GM12873 (cell line): ENCODE measurements at regions not wholly inside any gene's neighbourhood (a gene's known extent, or its start where the extent isn't known, plus 50 kb on each side); places are given as distances from the start of the nearest gene placed in this dataset.

Source experiments
- CTCF ChIP-seq: IDR thresholded peaks from 2 replicates; pipeline ENCODE4 v1.5.1; 2012; ENCODE audit warnings: low read depth, mild to moderate bottlenecking, moderate library complexity, low read length, control low read depth; ENCODE audit not compliant: insufficient read depth; ENCODE audit errors: missing control alignments

DNA sequence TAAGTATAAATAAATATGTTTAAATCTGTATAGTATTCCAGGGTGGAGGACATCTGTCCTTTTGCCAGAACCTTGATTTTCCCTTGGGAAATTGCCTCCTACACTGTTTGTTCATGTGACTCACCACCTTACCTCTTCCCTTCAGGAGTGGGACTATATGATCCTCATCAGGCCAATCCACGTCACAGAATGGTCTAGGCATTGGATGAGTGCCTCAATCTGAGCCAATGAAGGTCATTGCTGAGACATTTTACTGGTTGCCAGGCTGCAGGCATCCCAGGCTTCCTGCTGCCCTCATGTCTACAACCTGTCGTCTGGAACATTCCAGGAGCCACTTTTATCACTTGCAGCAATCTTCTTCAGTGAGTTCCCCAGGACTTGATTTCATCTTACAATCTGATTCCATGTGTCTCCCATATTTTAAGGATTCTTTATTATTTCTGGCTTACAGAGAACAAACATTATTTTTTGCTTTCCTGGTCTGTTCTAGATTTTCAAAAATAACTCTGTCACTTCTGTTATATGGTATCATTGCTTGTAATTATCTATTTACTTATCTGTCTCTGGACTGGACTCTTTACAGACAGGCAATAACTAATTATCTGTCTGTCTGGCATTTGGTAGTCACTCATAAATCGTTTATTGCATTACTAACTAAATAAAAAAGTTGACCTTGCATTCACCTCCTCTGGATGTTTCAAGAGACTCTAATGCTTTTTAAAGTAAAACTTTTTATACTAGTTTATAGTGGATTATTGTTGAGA, 107.3 kb upstream of the APC start:
- no peak for TF ChIP-seq CTCF

GRCh38 chr5:112634166-112634565, 103.5 kb upstream of the APC start:
- TF ChIP-seq CTCF = no peak

DNA sequence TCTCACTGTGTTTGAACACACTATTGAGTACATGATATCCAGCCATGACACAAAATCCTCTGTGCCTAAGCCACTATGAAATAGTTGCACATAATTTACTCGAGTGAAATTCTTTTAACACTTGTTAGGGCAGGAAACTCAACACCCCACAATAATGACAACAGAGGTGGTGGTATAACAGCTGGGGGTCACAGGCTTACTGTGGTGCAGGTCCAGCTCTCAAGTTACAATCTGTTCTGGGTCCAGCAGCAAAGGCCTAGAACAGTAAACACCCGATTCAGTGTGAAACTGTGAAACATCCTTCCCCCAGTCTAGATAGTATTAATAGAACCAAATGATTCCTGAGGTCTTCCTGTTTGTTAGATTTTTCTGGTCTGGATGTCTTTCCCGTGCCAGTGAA, 102.9 kb upstream of the APC start:
- no peak for TF ChIP-seq CTCF

DNA sequence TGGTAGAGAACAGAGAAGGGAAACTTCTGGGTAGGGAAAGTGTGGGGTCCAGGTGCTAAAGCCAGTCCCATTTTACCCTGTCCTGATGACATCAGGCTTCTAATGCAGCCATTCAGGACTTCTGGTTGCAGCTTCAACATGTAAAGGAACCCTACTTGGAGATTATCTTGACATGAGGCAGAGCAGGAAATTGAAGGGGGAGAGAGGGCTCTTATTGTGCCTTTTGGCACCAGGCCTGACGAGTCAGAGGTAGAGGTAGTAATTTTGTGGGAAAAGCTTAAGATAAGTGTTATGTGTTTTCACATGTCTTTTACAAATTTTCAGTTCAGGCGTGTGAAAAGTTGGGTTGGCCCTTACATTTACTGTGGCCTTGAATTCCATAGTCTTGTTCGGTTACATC, 102.4 kb upstream of the APC start:
- TF ChIP-seq CTCF = no peak

DNA sequence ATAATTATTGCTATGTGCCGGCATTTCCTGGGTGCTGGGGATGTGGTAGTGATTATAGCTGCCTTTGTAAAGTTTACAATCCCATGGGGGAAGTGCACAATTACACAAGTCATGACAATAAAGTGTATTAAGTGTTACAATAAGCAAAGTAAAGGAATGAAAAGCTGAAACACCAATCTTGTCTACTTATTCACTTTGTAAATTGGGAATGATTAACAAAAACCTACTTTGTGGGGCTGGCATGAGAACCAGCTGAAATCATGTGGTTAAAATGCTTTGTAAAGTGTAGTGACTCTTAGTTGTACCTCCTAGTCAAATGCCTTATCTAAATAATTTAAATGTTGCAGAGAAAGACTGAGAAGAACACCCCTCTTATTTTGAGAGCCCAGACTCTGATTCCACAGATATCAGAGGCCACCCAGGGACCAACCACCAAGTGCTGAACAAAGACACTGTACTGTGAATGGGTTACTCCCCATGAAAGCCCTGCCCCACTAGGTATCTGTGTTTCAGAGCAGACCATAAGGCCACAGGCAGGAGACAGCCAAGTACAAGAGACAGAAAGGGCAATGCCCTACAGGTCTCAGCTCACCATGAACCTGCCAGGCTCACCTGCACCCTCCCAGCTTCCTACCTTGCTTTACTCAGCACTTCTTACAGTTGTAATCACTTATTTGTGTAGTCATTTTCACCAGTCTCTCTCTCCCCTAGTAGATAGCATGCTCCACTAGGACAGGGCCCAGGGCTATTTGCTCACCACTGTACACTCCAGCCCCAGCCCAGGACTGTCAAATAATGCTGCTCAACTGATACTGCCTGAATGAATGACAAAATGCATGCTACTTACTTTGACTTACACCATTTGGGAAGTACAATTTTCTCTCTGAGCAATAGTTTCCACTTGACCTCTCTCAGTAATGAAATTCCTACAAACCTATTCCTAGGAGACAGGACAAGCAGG, 101.6 kb upstream of the APC start:
- TF ChIP-seq CTCF = no peak

DNA sequence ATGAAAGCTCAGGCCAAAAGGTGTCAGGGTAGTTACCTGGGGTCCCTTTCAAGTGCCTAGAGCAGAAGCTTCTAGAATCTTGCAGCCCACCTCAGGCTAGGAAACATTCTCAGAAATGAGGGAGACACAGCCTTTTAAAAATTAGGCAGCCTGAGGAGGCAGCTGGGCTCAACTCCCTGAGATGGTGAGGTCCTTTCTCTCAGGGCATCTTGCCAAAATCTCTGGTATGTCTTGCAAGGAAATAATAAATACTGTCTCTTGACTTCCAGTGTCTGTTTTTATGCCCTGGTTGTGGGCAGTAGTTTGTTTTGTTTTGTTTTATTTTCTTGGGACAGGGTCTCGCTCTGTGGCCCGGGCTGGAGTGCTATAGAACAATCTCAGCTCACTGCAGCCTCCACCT, 100.9 kb upstream of the APC start:
- no peak for TF ChIP-seq CTCF

- TF ChIP-seq CTCF = no peak
Observed at GRCh38 chr5:112637343-112637742, 100.3 kb upstream of the APC start.
